Uterus (tissue), 2 donors: ENCODE measurements at regions not wholly inside any gene's neighbourhood (a gene's known extent, or its start where the extent isn't known, plus 50 kb on each side); places are given as distances from the start of the nearest gene placed in this dataset.

Experiments used
- POLR2A ChIP-seq, 2 donors: fragments of 450-650 bp; IDR thresholded peaks; one replicate each; pipeline ENCODE4 v1.6.1; 2016; ENCODE audit warnings: antibody characterized with exemption in 2 of 2, mild to moderate bottlenecking in 1 of 2, moderate library complexity in 1 of 2
- TF ChIP-seq, protein P1 (sequence below), 4 experiments: fragments of 200-600 bp in 2 of 4; fragments of 450-650 bp in 2 of 4; sonication (generic) in 2 of 4; IDR thresholded peaks; one replicate each; pipeline ENCODE4 v1.5.1; 2016 to 2019; ENCODE audit warnings: antibody characterized with exemption in 4 of 4, mild to moderate bottlenecking in 2 of 4, moderate library complexity in 1 of 4

DNA sequence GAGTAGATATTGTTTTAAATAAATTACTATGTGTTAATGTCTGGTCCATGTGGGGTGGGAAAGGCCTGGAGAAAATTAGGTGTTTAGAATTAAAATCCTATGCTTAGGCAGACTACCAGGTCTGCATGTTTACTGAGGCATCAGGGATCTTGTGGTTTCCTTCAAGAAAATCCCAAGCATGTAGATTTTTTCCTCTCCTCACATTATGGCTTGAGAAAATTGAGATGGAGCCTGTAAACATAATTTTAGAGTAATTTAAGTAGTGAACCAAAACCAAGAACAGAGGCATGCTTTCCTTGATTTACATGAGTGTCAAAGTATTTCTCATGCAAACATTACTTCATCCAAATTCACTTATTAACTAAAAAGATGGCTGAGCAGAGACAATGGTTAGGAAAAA lies 823.7 kb downstream of the AACS start:
- TF ChIP-seq, protein P1, sequence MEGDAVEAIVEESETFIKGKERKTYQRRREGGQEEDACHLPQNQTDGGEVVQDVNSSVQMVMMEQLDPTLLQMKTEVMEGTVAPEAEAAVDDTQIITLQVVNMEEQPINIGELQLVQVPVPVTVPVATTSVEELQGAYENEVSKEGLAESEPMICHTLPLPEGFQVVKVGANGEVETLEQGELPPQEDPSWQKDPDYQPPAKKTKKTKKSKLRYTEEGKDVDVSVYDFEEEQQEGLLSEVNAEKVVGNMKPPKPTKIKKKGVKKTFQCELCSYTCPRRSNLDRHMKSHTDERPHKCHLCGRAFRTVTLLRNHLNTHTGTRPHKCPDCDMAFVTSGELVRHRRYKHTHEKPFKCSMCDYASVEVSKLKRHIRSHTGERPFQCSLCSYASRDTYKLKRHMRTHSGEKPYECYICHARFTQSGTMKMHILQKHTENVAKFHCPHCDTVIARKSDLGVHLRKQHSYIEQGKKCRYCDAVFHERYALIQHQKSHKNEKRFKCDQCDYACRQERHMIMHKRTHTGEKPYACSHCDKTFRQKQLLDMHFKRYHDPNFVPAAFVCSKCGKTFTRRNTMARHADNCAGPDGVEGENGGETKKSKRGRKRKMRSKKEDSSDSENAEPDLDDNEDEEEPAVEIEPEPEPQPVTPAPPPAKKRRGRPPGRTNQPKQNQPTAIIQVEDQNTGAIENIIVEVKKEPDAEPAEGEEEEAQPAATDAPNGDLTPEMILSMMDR (IDR thresholded peaks at IDR 0.05): no peak
- no peak for TF ChIP-seq POLR2A (IDR thresholded peaks at IDR 0.05)
